Epithelial cell of esophagus (primary cell): ENCODE measurements at regions not wholly inside any gene's neighbourhood (a gene's known extent, or its start where the extent isn't known, plus 50 kb on each side); places are given as distances from the start of the nearest gene placed in this dataset.

ENCODE experiments used
- DNase-seq: peaks from one replicate; pipeline ENCODE4 v3.0.0; 2010; ENCODE audit warnings: low read depth
- H3K4me3 ChIP-seq: 2 replicates; pipeline ENCODE4 v1.5.1; 2011; ENCODE audit warnings: mild to moderate bottlenecking, low read length, control low read depth
- CTCF ChIP-seq: IDR thresholded peaks from 2 replicates; pipeline ENCODE4 v1.5.1; 2011; ENCODE audit warnings: low read depth, mild to moderate bottlenecking, low read length, control low read depth, inconsistent platforms; ENCODE audit not compliant: insufficient read depth; ENCODE audit errors: missing control alignments

DNA sequence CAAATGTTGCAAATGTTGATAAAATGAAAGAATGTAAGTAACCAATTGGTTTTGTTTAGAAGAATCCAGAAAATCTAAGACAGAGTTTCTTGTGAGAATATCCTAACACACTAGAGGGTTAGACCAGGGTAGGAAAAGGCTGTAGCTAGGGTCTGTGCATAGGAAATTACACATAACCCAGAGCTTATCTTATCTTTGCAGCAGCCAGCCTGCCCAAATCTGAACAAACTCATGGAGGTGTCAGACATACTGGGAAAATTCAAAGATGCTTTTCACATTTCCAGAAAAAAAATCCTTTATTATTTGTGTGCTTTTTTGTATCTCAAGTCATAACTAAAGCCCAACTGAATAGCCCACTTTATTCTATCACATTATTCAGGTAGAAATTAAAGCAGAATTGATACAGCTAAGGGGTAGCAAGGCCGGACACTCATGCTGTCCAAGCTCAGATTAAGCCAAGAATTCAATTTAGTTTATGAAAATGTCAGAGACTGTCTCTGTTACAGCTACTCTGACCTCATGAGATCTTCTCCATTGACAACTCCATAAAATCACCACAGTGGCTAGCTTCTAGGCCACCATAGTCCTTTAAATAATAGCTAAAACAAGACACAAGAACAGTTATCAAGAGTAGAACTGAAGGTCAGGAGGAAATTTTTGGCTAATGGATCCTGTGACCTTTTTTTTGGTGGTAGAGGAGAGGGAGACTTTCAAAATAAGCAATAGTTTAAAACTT, 169.6 kb upstream of the RASSF8 start:
- TF ChIP-seq CTCF: no peak
- no peak overlapping the region for H3K4me3 ChIP-seq
- DNase-seq: no peak

DNA sequence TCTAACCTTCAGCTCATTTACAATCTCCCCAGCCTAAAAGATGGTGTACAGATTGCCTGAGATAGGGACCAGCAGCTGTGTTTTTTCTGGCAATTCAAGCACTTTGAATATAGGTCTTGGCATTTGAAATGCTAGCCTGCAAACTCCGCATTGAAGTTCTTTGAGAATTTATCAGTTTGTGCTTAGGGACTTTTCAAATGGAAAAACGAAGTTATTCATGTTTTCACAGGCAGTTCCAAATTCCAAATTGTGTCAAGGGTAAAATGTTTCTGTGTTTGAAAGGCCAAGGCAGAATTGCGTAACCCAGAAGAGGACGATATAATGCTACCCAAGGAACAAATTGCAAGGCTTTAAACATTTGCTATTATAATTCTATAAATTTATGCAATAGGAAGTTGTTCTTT, 168.9 kb upstream of the RASSF8 start:
- no peak for TF ChIP-seq CTCF
- no peak overlapping the region for H3K4me3 ChIP-seq
- no peak for DNase-seq

DNA sequence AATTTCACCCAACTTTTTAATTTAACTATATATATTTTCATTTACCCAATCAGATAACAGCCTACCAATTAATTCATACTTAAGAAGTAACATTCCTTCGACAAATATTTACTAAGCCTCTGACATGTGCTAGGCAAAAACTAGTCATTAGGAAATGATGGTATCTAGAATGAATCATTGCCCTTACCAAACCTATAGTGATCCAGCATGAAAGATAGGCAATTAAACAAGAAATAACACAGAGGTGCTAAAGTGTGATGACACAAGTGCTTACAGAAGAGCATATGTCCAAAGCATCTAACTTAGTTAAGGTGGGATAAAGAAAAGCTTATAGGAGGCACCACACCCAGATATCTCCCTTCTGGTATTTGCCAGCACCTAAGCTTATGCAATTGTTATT, 166.5 kb upstream of the RASSF8 start:
- DNase-seq: peak; percentile 84
- no peak for TF ChIP-seq CTCF
- H3K4me3 ChIP-seq: no peak overlapping the region

DNA sequence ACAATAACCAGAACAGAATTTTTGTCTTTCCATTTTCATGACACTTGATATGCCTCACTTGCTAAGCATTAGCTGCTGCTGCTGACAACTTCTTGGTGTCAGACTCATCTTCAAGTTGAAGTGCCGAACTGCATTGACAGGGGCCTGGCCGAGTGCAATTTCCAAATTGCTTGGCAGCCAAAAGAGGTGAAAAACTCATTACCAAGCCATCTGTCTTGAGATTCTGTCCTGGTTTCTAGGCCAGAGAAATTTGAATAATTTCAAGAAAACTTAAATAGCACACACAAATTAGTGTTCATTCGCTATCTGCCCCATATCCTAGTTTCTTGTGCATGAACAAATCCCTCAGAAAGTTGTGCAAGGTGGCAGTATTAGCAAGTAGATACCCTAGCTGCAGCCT, 165.3 kb upstream of the RASSF8 start:
- DNase-seq: no peak
- H3K4me3 ChIP-seq: no peak overlapping the region
- no peak for TF ChIP-seq CTCF

DNA sequence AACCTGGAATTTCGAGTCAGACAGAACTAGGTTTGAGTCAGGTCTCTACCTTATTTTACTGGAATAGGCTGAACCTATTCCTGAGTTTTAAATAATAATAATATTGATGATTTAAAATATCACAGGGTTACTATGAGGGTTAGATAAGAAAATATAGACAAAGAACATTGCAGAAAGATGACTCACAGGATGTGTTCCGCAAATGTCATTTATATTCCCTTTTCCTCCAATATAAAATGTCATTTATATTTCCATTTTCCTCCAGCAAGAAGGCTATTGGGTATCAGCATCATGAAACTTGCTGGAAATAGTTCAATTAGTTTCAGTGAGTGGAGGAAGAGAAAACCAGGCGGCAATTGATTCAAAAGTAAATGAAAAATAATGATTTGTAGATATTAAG, 163.9 kb upstream of the RASSF8 start:
- no peak for TF ChIP-seq CTCF
- DNase-seq: no peak

GRCh38 chr12:25796523-25797000, 161.9 kb upstream of the RASSF8 start:
- no peak for TF ChIP-seq CTCF
- no peak overlapping the region for H3K4me3 ChIP-seq
- DNase-seq: no peak

More for the DNA sequence above, 163.9 kb upstream of the RASSF8 start:
- H3K4me3 ChIP-seq: no peak overlapping the region

GRCh38 chr12:25797386-25797785, 161.1 kb upstream of the RASSF8 start:
- no peak for TF ChIP-seq CTCF
- H3K4me3 ChIP-seq: no peak overlapping the region
- DNase-seq: peak; percentile 29
